RPMI8226 (cell line): ENCODE measurements at regions not wholly inside any gene's neighbourhood (a gene's known extent, or its start where the extent isn't known, plus 50 kb on each side); places are given as distances from the start of the nearest gene placed in this dataset.

Experiments used
- DNase-seq: peaks from one replicate; pipeline ENCODE4 v3.0.0-alpha.2; 2015

- no peak for DNase-seq
These were observed 143.4 kb upstream of the TSC22D2 start for GRCh38 chr3:150264561-150265279.

- DNase-seq: no peak
These were observed 146.1 kb upstream of the TSC22D2 start for GRCh38 chr3:150261958-150262357.

GRCh38 chr3:150261418-150261817, 146.7 kb upstream of the TSC22D2 start:
- DNase-seq: no peak

GRCh38 chr3:150260398-150260710, 147.7 kb upstream of the TSC22D2 start:
- DNase-seq: no peak

- DNase-seq: no peak
These were observed 148.3 kb upstream of the TSC22D2 start for GRCh38 chr3:150259526-150260397.

- no peak for DNase-seq
These were observed 151.3 kb upstream of the TSC22D2 start for GRCh38 chr3:150256782-150257181.

GRCh38 chr3:150256318-150256717, 151.8 kb upstream of the TSC22D2 start:
- DNase-seq: no peak

- no peak for DNase-seq
These were observed 152.3 kb upstream of the TSC22D2 start for GRCh38 chr3:150255826-150256225.

GRCh38 chr3:150255413-150255812, 152.7 kb upstream of the TSC22D2 start:
- no peak for DNase-seq

GRCh38 chr3:150254309-150254708, 153.8 kb upstream of the TSC22D2 start:
- no peak for DNase-seq

GRCh38 chr3:150253622-150254021, 154.5 kb upstream of the TSC22D2 start:
- DNase-seq: peak; percentile 33

GRCh38 chr3:150252462-150252861, 155.6 kb upstream of the TSC22D2 start:
- no peak for DNase-seq

GRCh38 chr3:150251187-150252062, 156.7 kb upstream of the TSC22D2 start:
- no peak for DNase-seq

GRCh38 chr3:150249779-150250470, 158.2 kb upstream of the TSC22D2 start:
- no peak for DNase-seq

GRCh38 chr3:150248888-150249681, 159.0 kb upstream of the TSC22D2 start:
- DNase-seq: no peak

GRCh38 chr3:150248116-150248887, 159.8 kb upstream of the TSC22D2 start:
- peak; percentile 20 for DNase-seq

- DNase-seq: no peak
These were observed 160.7 kb upstream of the TSC22D2 start for GRCh38 chr3:150247441-150247840.

GRCh38 chr3:150243466-150243865, 164.6 kb upstream of the TSC22D2 start:
- DNase-seq: no peak

- DNase-seq: no peak
These were observed 165.7 kb upstream of the TSC22D2 start for GRCh38 chr3:150242220-150242936.

GRCh38 chr3:150240891-150241290, 167.2 kb upstream of the TSC22D2 start:
- no peak for DNase-seq
